Vagina (tissue), 2 donors: ENCODE measurements at regions not wholly inside any gene's neighbourhood (a gene's known extent, or its start where the extent isn't known, plus 50 kb on each side); places are given as distances from the start of the nearest gene placed in this dataset.

Experiments used
- DNase-seq, 2 donors: peaks; one replicate each; pipeline ENCODE4 v3.0.0-alpha.2; 2017; ENCODE audit errors: extremely low spot score in 2 of 2
- H3K27ac ChIP-seq: fragments of 200-600 bp; sonication (generic); one replicate; pipeline ENCODE4 v1.5.1; 2019
- H3K27me3 ChIP-seq: fragments of 200-600 bp; sonication (generic); one replicate; pipeline ENCODE4 v1.5.1; 2019
- H3K36me3 ChIP-seq, 2 donors: fragments of 200-600 bp; sonication (generic); one replicate each; pipeline ENCODE4 v1.5.1; 2017 to 2019
- H3K4me1 ChIP-seq: fragments of 200-600 bp; sonication (generic); one replicate; pipeline ENCODE4 v1.5.1; 2019
- H3K4me3 ChIP-seq, 2 donors: fragments of 200-600 bp; sonication (generic); 1 replicate in 1 of 2; 2 replicates in 1 of 2; pipeline ENCODE4 v1.5.1; 2016 to 2019
- H3K9me3 ChIP-seq: fragments of 200-600 bp; sonication (generic); one replicate; pipeline ENCODE4 v1.5.1; 2019
- POLR2A ChIP-seq, 2 donors: fragments of 450-650 bp; IDR thresholded peaks; one replicate each; pipeline ENCODE4 v1.6.1; 2017; ENCODE audit warnings: antibody characterized with exemption in 2 of 2, mild to moderate bottlenecking in 2 of 2, moderate library complexity in 2 of 2
- POLR2AphosphoS5 ChIP-seq, 2 donors: sonication (generic); formaldehyde crosslinking; IDR thresholded peaks; one replicate each; pipeline ENCODE4 v1.9.0; 2017; ENCODE audit warnings: antibody characterized with exemption in 2 of 2, mild to moderate bottlenecking in 2 of 2, low read depth in 1 of 2; ENCODE audit not compliant: insufficient read depth in 1 of 2
- intact Hi-C: fragments of 100-400 bp; cut with DNase I; formaldehyde crosslinking; loops from one replicate; pipeline ENCODE4 v1.15.1; 2023
- TF ChIP-seq, protein P1 (sequence below), 3 experiments: fragments of 450-650 bp in 2 of 3; fragments of 200-600 bp in 1 of 3; sonication (generic) in 1 of 3; IDR thresholded peaks; one replicate each; pipeline ENCODE4 v1.5.1; 2017 to 2019; ENCODE audit warnings: antibody characterized with exemption in 3 of 3, mild to moderate bottlenecking in 2 of 3, moderate library complexity in 2 of 3

DNA sequence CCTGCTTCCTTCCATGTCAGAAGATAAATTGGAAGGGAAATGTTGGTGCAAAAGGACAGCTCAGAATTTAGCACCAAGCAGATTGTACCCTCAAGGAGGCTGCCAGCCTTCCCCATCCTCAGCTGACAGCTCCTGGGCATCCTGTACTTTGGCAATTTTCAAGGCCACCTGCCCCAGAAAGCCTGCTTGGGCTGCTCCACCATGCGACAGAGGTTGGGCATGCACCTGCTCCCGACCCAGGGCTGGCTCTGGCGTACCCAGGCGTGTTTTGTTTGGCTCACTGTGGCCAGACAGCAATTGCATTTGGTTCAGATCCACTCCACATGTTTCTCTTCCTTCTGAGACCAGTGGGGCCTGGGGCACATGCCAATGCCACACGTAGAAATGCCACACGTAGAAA, 547.8 kb downstream of the NPHP4 start:
- no peak for DNase-seq
- no peaks in the 10 kb centered on the region for H3K9me3 ChIP-seq
- no peak overlapping the region for H3K4me3 ChIP-seq
- no peaks in the 10 kb centered on the region for H3K27me3 ChIP-seq
- no peaks in the 10 kb centered on the region for H3K4me1 ChIP-seq
- TF ChIP-seq POLR2A (IDR thresholded peaks at IDR 0.05) (no peak), POLR2AphosphoS5 (IDR thresholded peaks at IDR 0.05; ENCODE audit: insufficient read depth in 1 of 2, low read depth in 1 of 2) (no peak)
- TF ChIP-seq, protein P1, sequence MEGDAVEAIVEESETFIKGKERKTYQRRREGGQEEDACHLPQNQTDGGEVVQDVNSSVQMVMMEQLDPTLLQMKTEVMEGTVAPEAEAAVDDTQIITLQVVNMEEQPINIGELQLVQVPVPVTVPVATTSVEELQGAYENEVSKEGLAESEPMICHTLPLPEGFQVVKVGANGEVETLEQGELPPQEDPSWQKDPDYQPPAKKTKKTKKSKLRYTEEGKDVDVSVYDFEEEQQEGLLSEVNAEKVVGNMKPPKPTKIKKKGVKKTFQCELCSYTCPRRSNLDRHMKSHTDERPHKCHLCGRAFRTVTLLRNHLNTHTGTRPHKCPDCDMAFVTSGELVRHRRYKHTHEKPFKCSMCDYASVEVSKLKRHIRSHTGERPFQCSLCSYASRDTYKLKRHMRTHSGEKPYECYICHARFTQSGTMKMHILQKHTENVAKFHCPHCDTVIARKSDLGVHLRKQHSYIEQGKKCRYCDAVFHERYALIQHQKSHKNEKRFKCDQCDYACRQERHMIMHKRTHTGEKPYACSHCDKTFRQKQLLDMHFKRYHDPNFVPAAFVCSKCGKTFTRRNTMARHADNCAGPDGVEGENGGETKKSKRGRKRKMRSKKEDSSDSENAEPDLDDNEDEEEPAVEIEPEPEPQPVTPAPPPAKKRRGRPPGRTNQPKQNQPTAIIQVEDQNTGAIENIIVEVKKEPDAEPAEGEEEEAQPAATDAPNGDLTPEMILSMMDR (IDR thresholded peaks at IDR 0.05), result no peak
- intact Hi-C loops, result no loop called here
- no peaks in the 10 kb centered on the region for H3K36me3 ChIP-seq
- H3K27ac ChIP-seq, result no peak overlapping the region

DNA sequence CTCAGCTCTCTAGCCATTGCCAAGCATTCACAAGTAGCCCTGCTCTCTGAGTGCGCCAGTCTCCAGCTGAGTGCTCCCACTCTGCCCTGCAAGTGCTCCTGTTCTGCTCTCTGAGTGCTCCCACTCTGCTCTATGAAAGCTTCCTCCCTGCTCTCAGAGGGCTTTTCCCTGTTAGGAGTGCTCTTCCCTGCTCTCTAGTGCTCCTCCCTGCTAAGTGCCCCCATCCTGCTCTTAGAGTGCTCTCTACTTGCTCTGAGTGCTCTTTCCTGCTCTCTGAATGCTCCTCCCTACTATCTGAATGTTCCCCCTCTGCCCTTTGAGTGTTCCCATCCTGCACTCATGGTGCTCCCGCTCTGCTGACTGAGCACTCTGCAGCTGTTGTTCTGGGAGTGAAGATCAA, 555.4 kb downstream of the NPHP4 start:
- no peak for DNase-seq
- intact Hi-C loops, result no loop called here
- no peak overlapping the region for H3K27ac ChIP-seq
- no peaks in the 10 kb centered on the region for H3K27me3 ChIP-seq
- H3K4me3 ChIP-seq, result no peak overlapping the region
- no peak for TF ChIP-seq POLR2A (IDR thresholded peaks at IDR 0.05)
- TF ChIP-seq, protein P1 (IDR thresholded peaks at IDR 0.05), result no peak
- no peak for TF ChIP-seq POLR2AphosphoS5 (IDR thresholded peaks at IDR 0.05; ENCODE audit: insufficient read depth in 1 of 2, low read depth in 1 of 2)
- H3K4me1 ChIP-seq, result no peaks in the 10 kb centered on the region
- H3K36me3 ChIP-seq, result no peaks in the 10 kb centered on the region
- H3K9me3 ChIP-seq, result no peaks in the 10 kb centered on the region

DNA sequence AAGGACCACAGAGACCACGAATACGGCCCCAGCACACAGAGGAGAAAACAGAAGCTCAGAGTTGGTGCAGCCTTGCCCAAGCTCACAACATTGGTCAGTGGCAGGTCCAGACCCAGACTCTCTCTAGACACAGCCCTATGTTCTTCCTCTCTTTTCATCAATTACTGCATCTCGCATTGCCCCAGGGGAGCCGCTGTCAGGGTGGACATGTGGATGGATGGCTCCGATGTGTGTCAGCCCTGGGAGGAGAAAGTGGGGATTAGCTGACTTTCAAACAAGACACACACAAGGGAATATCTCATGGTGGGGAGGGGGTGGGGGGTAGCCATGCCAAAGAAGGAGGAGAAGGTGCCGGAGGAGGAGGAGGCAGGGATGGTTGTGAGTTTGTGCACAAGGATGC, 556.8 kb downstream of the NPHP4 start:
- TF ChIP-seq, protein P1 (IDR thresholded peaks at IDR 0.05), result no peak
- no peak for TF ChIP-seq POLR2AphosphoS5 (IDR thresholded peaks at IDR 0.05; ENCODE audit: insufficient read depth in 1 of 2, low read depth in 1 of 2)
- Histone ChIP-seq H3K27me3 (no peaks in the 10 kb centered on the region), H3K36me3 (no peaks in the 10 kb centered on the region), H3K4me3 (no peak overlapping the region), H3K27ac (no peak overlapping the region), H3K9me3 (no peaks in the 10 kb centered on the region), H3K4me1 (no peaks in the 10 kb centered on the region)
- no peak for DNase-seq
- intact Hi-C loops, result no loop called here

DNA sequence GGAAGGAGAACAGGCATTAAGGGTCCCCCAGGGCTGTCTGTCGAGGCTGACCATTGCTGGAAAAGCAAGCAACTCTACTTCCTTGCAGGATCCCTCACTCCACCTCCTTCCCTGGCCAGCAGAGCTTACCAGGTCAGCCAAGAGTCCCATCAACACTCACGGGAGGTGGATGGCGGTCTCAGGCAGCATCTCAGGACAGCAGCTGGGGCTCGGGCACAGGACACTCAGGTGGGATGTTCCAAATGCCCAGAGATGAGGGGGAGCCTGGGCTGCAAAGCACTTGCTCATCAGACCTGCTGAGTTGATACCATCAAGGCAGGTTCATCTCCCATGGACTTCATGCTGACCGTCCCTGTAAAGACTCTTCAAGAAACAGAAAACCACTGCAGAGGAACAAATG, 559.8 kb downstream of the NPHP4 start:
- Histone ChIP-seq H3K4me3 (no peak overlapping the region), H3K4me1 (no peaks in the 10 kb centered on the region), H3K27me3 (peaks cover 4% of the 10 kb centered on the region), H3K9me3 (no peaks in the 10 kb centered on the region), H3K27ac (no peak overlapping the region), H3K36me3 (no peaks in the 10 kb centered on the region)
- no peak for DNase-seq
- intact Hi-C loops, result no loop called here
- no peak for TF ChIP-seq POLR2AphosphoS5 (IDR thresholded peaks at IDR 0.05; ENCODE audit: insufficient read depth in 1 of 2, low read depth in 1 of 2)
- TF ChIP-seq, protein P1 (IDR thresholded peaks at IDR 0.05), result no peak
- no peak for TF ChIP-seq POLR2A (IDR thresholded peaks at IDR 0.05)

DNA sequence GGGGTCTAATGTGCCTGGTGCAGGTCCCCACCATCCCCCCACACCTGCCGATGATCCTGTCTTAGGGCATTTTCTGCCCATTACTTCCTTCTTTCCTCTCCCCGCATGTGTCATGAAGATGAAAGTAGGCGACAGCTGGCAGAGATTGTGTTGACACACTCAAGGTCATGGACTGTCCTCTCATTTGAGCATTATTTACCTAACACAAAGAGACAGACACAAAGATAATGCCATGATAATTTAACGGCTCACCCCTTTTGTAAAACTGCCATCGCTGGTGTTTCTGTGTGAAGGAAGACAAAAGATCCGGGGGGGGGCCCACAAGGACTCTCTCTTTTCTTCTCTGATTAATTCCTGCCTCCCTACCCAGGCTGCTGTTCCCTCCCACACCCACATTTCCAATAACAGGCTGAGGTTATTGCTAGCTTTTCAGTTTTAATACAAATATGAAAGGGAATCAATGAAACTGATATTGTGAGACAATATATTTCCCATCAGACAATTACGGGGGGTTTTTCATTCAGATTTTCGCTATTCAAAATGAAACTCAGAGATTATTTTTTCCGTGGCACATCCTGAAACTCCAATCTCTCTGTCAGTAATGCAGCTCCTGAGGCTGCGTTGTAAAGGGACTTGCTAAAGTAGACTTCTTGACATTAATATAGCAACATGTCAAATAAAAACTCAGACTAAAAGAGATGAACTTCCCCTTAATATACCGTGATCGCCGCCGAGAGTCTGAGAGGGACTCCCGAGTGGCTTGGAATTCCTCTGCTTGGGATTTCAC, 561.1 kb downstream of the NPHP4 start:
- Histone ChIP-seq H3K27me3 (peaks cover 4% of the 10 kb centered on the region), H3K27ac (no peak overlapping the region), H3K9me3 (no peaks in the 10 kb centered on the region), H3K4me1 (no peaks in the 10 kb centered on the region), H3K4me3 (no peak overlapping the region), H3K36me3 (no peaks in the 10 kb centered on the region)
- no peak for DNase-seq
- TF ChIP-seq POLR2A (IDR thresholded peaks at IDR 0.05) (no peak), POLR2AphosphoS5 (IDR thresholded peaks at IDR 0.05; ENCODE audit: insufficient read depth in 1 of 2, low read depth in 1 of 2) (no peak)
- TF ChIP-seq, protein P1 (IDR thresholded peaks at IDR 0.05), result no peak
- intact Hi-C loops, result no loop called here
